ENCODE measurements at regions not wholly inside any gene's neighbourhood (a gene's known extent, or its start where the extent isn't known, plus 50 kb on each side); places are given as distances from the start of the nearest gene placed in this dataset.
"Not testable (repeated sequence)": the region's sequence is repeated elsewhere in the genome, so short reads cannot be mapped to it uniquely, and the experiment has no call there.

GRCh38 chr9:135378751-135379150 is 100.8 kb upstream of the PPP1R26 start:
- no peak for DNase-seq (ENCODE audit: low read depth in 2 of 2)

GRCh38 chr9:135379540-135380267 is 99.9 kb upstream of the PPP1R26 start:
- no peak for DNase-seq (ENCODE audit: low read depth in 2 of 2)

GRCh38 chr9:135380311-135380960 is 99.1 kb upstream of the PPP1R26 start:
- DNase-seq (ENCODE audit: low read depth in 2 of 2) = no peak

- DNase-seq (ENCODE audit: low read depth in 2 of 2) = no peak
These were observed 97.7 kb upstream of the PPP1R26 start for GRCh38 chr9:135381762-135382310.

- no peak for DNase-seq (ENCODE audit: low read depth in 2 of 2)
These were observed 95.4 kb upstream of the PPP1R26 start for GRCh38 chr9:135384226-135384625.

- not testable (repeated sequence) for DNase-seq (ENCODE audit: low read depth in 2 of 2)
These were observed 94.7 kb upstream of the PPP1R26 start for GRCh38 chr9:135384815-135385405.

GRCh38 chr9:135385793-135386192 is 93.8 kb upstream of the PPP1R26 start:
- no peak for DNase-seq (ENCODE audit: low read depth in 2 of 2)

- no peak for DNase-seq (ENCODE audit: low read depth in 2 of 2)
These were observed 91.6 kb upstream of the PPP1R26 start for GRCh38 chr9:135387976-135388375.

- no peak for DNase-seq (ENCODE audit: low read depth in 2 of 2)
These were observed 91.1 kb upstream of the PPP1R26 start for GRCh38 chr9:135388530-135388929.

- DNase-seq (ENCODE audit: low read depth in 2 of 2) = no peak
These were observed 87.8 kb upstream of the PPP1R26 start for GRCh38 chr9:135391759-135392158.

GRCh38 chr9:135392511-135392910 is 87.1 kb upstream of the PPP1R26 start:
- no peak for DNase-seq (ENCODE audit: low read depth in 2 of 2)

GRCh38 chr9:135394131-135394530 is 85.5 kb upstream of the PPP1R26 start:
- no peak for DNase-seq (ENCODE audit: low read depth in 2 of 2)

GRCh38 chr9:135394699-135395645 is 84.6 kb upstream of the PPP1R26 start:
- no peak for DNase-seq (ENCODE audit: low read depth in 2 of 2)

- no peak for DNase-seq (ENCODE audit: low read depth in 2 of 2)
These were observed 82.4 kb upstream of the PPP1R26 start for GRCh38 chr9:135397142-135397541.

- no peak for DNase-seq (ENCODE audit: low read depth in 2 of 2)
These were observed 80.5 kb upstream of the PPP1R26 start for GRCh38 chr9:135399000-135399649.

- no peak for DNase-seq (ENCODE audit: low read depth in 2 of 2)
These were observed 79.1 kb upstream of the PPP1R26 start for GRCh38 chr9:135400496-135400895.

- no peak for DNase-seq (ENCODE audit: low read depth in 2 of 2)
These were observed 78.4 kb upstream of the PPP1R26 start for GRCh38 chr9:135401218-135401617.

GRCh38 chr9:135402048-135402738 is 77.4 kb upstream of the PPP1R26 start:
- DNase-seq (ENCODE audit: low read depth in 2 of 2) = no peak

- no peak for DNase-seq (ENCODE audit: low read depth in 2 of 2)
These were observed 76.6 kb upstream of the PPP1R26 start for GRCh38 chr9:135402739-135403695.
